22Rv1 (cell line): ENCODE measurements at regions not wholly inside any gene's neighbourhood (a gene's known extent, or its start where the extent isn't known, plus 50 kb on each side); places are given as distances from the start of the nearest gene placed in this dataset.

ENCODE experiments used
- CTCF ChIP-seq: fragments of 450-650 bp; IDR thresholded peaks from 2 replicates; pipeline ENCODE4 v1.5.1; 2017; ENCODE audit warnings: mild to moderate bottlenecking
- ZFX ChIP-seq: fragments of 450-650 bp; IDR thresholded peaks from 2 replicates; pipeline ENCODE4 v1.6.1; 2017; ENCODE audit warnings: antibody characterized with exemption, borderline replicate concordance

- no peak for TF ChIP-seq CTCF
- no peak for TF ChIP-seq ZFX
Measured at GRCh38 chr3:194766845-194767244, 81.2 kb downstream of the FAM43A start.
